ENCODE measurements at regions not wholly inside any gene's neighbourhood (a gene's known extent, or its start where the extent isn't known, plus 50 kb on each side); places are given as distances from the start of the nearest gene placed in this dataset.

DNA sequence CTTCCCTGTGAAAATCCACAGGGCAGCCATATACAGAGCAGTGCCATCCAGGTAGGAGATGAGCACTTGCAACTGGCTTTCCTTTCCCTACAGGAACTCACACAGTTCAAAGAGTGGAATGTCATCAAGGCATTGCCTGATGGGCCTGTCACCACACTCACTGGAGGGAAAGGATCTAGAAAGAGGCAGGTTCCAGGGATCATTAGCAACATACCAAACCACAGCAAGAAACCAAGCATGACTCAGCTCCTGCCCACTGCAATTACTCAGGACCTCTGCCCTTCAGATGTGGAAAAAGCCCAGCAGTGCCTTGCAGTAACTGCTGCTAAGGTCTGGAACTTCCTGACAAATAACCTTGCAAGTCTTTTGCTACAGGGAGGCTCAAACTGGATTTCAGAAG, 101.2 kb downstream of the ZNF674 start:
- no peaks in the 10 kb centered on the region for H3K36me3 ChIP-seq (replicated peaks in 1 of 2; ENCODE audit: control insufficient read depth in 1 of 2, insufficient read depth in 2 of 2, low read length in 2 of 2)
- H3K4me1 ChIP-seq (ENCODE audit: control insufficient read depth in 1 of 2, insufficient read depth in 2 of 2, low read length in 2 of 2), result peaks cover 7 to 11% of the 10 kb centered on the region in 2 donors
- peak overlapping the region; percentile 2 for H2AFZ ChIP-seq (ENCODE audit: insufficient read depth, low read depth, low read length, poor library complexity, severe bottlenecking)
- peaks cover 3 to 4% of the 10 kb centered on the region in 2 donors for H3K36me3 Mint-ChIP-seq
- H3K9me3 Mint-ChIP-seq, result peaks cover 0 to 8% (median 3%) of the 10 kb centered on the region in 7 donors
- H3K79me2 ChIP-seq (ENCODE audit: insufficient read depth, low read length), result peaks cover 6% of the 10 kb centered on the region
- TF ChIP-seq, protein P1, sequence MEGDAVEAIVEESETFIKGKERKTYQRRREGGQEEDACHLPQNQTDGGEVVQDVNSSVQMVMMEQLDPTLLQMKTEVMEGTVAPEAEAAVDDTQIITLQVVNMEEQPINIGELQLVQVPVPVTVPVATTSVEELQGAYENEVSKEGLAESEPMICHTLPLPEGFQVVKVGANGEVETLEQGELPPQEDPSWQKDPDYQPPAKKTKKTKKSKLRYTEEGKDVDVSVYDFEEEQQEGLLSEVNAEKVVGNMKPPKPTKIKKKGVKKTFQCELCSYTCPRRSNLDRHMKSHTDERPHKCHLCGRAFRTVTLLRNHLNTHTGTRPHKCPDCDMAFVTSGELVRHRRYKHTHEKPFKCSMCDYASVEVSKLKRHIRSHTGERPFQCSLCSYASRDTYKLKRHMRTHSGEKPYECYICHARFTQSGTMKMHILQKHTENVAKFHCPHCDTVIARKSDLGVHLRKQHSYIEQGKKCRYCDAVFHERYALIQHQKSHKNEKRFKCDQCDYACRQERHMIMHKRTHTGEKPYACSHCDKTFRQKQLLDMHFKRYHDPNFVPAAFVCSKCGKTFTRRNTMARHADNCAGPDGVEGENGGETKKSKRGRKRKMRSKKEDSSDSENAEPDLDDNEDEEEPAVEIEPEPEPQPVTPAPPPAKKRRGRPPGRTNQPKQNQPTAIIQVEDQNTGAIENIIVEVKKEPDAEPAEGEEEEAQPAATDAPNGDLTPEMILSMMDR (IDR thresholded peaks at IDR 0.05), result no peak
- H3K4me3 Mint-ChIP-seq, result no peak overlapping the region
- H3K9ac ChIP-seq (ENCODE audit: insufficient read depth, low read length, poor library complexity, severe bottlenecking), result no peak overlapping the region
- H3K9me3 ChIP-seq (replicated peaks in 1 of 2; ENCODE audit: control insufficient read depth in 1 of 2, insufficient read depth in 1 of 2, low read length in 2 of 2), result no peaks in the 10 kb centered on the region
- H3K4me1 Mint-ChIP-seq, result peaks cover 16% of the 10 kb centered on the region
- no peaks in the 10 kb centered on the region for H3K27me3 ChIP-seq (ENCODE audit: control insufficient read depth in 2 of 2, insufficient read depth in 2 of 2, low read length in 2 of 2)
- no peak overlapping the region for H3K27ac ChIP-seq (ENCODE audit: low read depth in 1 of 2, low read length in 2 of 2)
- no peak overlapping the region for H3K4me2 ChIP-seq (replicated peaks; ENCODE audit: extremely low read depth, low read length, poor library complexity, severe bottlenecking)
- no peak overlapping the region for H3K4me3 ChIP-seq (replicated peaks in 1 of 3; ENCODE audit: low read depth in 2 of 3, low read length in 3 of 3)
- peak overlapping the region in 1 of 7 donors; percentile 66 for H3K27ac Mint-ChIP-seq
- intact Hi-C loops (cut with micrococcal nuclease), result no loop called here
- H4K20me1 ChIP-seq (ENCODE audit: insufficient read depth, low read length), result no peaks in the 10 kb centered on the region
- peak in 1 of 3 donors; percentile 24 for DNase-seq
- H3K27me3 Mint-ChIP-seq (ENCODE audit: low read depth in 3 of 3), result peaks cover 0 to 1% (median 0%) of the 10 kb centered on the region in 3 donors

DNA sequence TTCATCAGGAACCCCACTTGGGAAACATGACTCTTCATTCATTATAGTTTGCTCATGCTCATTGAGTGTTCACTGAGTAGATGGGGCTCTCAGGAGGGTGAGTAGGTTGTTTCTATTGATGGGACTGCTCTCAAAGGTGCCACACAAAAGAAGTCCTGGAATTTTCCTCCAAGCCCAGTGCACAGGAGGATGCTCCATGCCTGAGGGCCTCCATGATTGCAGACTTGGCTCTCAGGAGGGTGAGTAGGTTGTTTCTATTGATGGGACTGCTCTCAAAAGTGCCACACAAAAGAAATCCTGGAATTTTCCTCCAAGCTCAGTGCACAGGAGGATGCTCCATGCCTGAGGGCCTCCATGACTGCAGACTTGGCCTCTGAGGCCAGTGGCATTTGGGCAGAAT, 108.5 kb downstream of the ZNF674 start:
- intact Hi-C loops (cut with micrococcal nuclease), result no loop called here
- H3K9me3 Mint-ChIP-seq, result peaks cover 0 to 8% (median 3%) of the 10 kb centered on the region in 7 donors
- Histone ChIP-seq H3K79me2 (ENCODE audit: insufficient read depth, low read length) (no peaks in the 10 kb centered on the region), H3K27ac (ENCODE audit: low read depth in 1 of 2, low read length in 2 of 2) (no peak overlapping the region), H3K36me3 (replicated peaks in 1 of 2; ENCODE audit: control insufficient read depth in 1 of 2, insufficient read depth in 2 of 2, low read length in 2 of 2) (no peaks in the 10 kb centered on the region), H3K4me3 (replicated peaks in 1 of 3; ENCODE audit: low read depth in 2 of 3, low read length in 3 of 3) (no peak overlapping the region), H3K9ac (ENCODE audit: insufficient read depth, low read length, poor library complexity, severe bottlenecking) (no peak overlapping the region), H2AFZ (ENCODE audit: insufficient read depth, low read depth, low read length, poor library complexity, severe bottlenecking) (no peak overlapping the region), H3K27me3 (ENCODE audit: control insufficient read depth in 2 of 2, insufficient read depth in 2 of 2, low read length in 2 of 2) (peaks cover 0 to under 1% of the 10 kb centered on the region in 2 donors), H4K20me1 (ENCODE audit: insufficient read depth, low read length) (no peaks in the 10 kb centered on the region), H3K4me1 (ENCODE audit: control insufficient read depth in 1 of 2, insufficient read depth in 2 of 2, low read length in 2 of 2) (no peaks in the 10 kb centered on the region), H3K4me2 (replicated peaks; ENCODE audit: extremely low read depth, low read length, poor library complexity, severe bottlenecking) (no peak overlapping the region), H3K9me3 (replicated peaks in 1 of 2; ENCODE audit: control insufficient read depth in 1 of 2, insufficient read depth in 1 of 2, low read length in 2 of 2) (no peaks in the 10 kb centered on the region)
- H3K27me3 Mint-ChIP-seq (ENCODE audit: low read depth in 3 of 3), result no peaks in the 10 kb centered on the region
- no peak overlapping the region for H3K4me3 Mint-ChIP-seq
- H3K27ac Mint-ChIP-seq, result no peak overlapping the region
- H3K36me3 Mint-ChIP-seq, result no peaks in the 10 kb centered on the region
- TF ChIP-seq, protein P1 (IDR thresholded peaks at IDR 0.05), result no peak
- DNase-seq, result no peak
- H3K4me1 Mint-ChIP-seq, result no peaks in the 10 kb centered on the region
